ENCODE measurements at regions not wholly inside any gene's neighbourhood (a gene's known extent, or its start where the extent isn't known, plus 50 kb on each side); places are given as distances from the start of the nearest gene placed in this dataset.

DNA sequence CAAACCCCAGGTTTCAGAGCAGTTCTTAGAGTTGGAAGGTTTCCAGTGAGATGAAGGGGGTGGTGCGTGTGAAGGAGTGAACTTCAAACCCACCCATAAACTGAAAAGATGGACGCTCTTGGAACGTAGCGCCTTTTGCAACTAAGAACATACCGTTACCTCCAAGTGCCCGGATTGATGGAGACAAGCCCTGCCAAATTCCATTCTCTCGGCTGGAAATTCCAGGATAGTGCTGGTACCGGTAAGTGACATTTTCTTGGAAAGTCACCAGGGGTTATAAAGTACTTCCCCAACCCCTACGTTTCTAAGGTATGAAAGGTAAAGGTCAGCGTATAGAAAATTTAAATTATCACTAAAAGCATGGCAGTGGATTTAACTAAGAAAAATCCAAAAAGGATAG, 91.6 kb upstream of the CLDN14 start:
- TF ChIP-seq, protein P1, sequence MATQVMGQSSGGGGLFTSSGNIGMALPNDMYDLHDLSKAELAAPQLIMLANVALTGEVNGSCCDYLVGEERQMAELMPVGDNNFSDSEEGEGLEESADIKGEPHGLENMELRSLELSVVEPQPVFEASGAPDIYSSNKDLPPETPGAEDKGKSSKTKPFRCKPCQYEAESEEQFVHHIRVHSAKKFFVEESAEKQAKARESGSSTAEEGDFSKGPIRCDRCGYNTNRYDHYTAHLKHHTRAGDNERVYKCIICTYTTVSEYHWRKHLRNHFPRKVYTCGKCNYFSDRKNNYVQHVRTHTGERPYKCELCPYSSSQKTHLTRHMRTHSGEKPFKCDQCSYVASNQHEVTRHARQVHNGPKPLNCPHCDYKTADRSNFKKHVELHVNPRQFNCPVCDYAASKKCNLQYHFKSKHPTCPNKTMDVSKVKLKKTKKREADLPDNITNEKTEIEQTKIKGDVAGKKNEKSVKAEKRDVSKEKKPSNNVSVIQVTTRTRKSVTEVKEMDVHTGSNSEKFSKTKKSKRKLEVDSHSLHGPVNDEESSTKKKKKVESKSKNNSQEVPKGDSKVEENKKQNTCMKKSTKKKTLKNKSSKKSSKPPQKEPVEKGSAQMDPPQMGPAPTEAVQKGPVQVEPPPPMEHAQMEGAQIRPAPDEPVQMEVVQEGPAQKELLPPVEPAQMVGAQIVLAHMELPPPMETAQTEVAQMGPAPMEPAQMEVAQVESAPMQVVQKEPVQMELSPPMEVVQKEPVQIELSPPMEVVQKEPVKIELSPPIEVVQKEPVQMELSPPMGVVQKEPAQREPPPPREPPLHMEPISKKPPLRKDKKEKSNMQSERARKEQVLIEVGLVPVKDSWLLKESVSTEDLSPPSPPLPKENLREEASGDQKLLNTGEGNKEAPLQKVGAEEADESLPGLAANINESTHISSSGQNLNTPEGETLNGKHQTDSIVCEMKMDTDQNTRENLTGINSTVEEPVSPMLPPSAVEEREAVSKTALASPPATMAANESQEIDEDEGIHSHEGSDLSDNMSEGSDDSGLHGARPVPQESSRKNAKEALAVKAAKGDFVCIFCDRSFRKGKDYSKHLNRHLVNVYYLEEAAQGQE (IDR thresholded peaks at IDR 0.05; ENCODE audit: unreplicated experiment), result no peak
- TF ChIP-seq, protein P2, sequence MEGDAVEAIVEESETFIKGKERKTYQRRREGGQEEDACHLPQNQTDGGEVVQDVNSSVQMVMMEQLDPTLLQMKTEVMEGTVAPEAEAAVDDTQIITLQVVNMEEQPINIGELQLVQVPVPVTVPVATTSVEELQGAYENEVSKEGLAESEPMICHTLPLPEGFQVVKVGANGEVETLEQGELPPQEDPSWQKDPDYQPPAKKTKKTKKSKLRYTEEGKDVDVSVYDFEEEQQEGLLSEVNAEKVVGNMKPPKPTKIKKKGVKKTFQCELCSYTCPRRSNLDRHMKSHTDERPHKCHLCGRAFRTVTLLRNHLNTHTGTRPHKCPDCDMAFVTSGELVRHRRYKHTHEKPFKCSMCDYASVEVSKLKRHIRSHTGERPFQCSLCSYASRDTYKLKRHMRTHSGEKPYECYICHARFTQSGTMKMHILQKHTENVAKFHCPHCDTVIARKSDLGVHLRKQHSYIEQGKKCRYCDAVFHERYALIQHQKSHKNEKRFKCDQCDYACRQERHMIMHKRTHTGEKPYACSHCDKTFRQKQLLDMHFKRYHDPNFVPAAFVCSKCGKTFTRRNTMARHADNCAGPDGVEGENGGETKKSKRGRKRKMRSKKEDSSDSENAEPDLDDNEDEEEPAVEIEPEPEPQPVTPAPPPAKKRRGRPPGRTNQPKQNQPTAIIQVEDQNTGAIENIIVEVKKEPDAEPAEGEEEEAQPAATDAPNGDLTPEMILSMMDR (conservative IDR thresholded peaks at IDR 0.05; ENCODE audit: low read depth in 2 of 2), result no peak
- no peak for TF ChIP-seq EZH2phosphoT487 (IDR thresholded peaks at IDR 0.05; ENCODE audit: unreplicated experiment)
- TF ChIP-seq, protein P3, sequence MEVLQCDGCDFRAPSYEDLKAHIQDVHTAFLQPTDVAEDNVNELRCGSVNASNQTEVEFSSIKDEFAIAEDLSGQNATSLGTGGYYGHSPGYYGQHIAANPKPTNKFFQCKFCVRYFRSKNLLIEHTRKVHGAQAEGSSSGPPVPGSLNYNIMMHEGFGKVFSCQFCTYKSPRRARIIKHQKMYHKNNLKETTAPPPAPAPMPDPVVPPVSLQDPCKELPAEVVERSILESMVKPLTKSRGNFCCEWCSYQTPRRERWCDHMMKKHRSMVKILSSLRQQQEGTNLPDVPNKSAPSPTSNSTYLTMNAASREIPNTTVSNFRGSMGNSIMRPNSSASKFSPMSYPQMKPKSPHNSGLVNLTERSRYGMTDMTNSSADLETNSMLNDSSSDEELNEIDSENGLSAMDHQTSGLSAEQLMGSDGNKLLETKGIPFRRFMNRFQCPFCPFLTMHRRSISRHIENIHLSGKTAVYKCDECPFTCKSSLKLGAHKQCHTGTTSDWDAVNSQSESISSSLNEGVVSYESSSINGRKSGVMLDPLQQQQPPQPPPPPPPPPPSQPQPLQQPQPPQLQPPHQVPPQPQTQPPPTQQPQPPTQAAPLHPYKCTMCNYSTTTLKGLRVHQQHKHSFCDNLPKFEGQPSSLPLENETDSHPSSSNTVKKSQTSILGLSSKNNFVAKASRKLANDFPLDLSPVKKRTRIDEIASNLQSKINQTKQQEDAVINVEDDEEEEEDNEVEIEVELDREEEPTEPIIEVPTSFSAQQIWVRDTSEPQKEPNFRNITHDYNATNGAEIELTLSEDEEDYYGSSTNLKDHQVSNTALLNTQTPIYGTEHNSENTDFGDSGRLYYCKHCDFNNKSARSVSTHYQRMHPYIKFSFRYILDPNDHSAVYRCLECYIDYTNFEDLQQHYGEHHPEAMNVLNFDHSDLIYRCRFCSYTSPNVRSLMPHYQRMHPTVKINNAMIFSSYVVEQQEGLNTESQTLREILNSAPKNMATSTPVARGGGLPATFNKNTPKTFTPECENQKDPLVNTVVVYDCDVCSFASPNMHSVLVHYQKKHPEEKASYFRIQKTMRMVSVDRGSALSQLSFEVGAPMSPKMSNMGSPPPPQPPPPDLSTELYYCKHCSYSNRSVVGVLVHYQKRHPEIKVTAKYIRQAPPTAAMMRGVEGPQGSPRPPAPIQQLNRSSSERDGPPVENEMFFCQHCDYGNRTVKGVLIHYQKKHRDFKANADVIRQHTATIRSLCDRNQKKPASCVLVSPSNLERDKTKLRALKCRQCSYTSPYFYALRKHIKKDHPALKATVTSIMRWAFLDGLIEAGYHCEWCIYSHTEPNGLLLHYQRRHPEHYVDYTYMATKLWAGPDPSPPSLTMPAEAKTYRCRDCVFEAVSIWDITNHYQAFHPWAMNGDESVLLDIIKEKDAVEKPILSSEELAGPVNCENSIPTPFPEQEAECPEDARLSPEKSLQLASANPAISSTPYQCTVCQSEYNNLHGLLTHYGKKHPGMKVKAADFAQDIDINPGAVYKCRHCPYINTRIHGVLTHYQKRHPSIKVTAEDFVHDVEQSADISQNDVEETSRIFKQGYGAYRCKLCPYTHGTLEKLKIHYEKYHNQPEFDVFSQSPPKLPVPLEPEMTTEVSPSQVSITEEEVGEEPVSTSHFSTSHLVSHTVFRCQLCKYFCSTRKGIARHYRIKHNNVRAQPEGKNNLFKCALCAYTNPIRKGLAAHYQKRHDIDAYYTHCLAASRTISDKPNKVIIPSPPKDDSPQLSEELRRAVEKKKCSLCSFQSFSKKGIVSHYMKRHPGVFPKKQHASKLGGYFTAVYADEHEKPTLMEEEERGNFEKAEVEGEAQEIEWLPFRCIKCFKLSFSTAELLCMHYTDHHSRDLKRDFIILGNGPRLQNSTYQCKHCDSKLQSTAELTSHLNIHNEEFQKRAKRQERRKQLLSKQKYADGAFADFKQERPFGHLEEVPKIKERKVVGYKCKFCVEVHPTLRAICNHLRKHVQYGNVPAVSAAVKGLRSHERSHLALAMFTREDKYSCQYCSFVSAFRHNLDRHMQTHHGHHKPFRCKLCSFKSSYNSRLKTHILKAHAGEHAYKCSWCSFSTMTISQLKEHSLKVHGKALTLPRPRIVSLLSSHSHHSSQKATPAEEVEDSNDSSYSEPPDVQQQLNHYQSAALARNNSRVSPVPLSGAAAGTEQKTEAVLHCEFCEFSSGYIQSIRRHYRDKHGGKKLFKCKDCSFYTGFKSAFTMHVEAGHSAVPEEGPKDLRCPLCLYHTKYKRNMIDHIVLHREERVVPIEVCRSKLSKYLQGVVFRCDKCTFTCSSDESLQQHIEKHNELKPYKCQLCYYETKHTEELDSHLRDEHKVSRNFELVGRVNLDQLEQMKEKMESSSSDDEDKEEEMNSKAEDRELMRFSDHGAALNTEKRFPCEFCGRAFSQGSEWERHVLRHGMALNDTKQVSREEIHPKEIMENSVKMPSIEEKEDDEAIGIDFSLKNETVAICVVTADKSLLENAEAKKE (CRISPR knock-in tag; IDR thresholded peaks at IDR 0.05), result no peak
- no peak for TF ChIP-seq CREB1 (CRISPR knock-in tag; IDR thresholded peaks at IDR 0.05; ENCODE audit: low read depth)
- TF ChIP-seq, protein P4, sequence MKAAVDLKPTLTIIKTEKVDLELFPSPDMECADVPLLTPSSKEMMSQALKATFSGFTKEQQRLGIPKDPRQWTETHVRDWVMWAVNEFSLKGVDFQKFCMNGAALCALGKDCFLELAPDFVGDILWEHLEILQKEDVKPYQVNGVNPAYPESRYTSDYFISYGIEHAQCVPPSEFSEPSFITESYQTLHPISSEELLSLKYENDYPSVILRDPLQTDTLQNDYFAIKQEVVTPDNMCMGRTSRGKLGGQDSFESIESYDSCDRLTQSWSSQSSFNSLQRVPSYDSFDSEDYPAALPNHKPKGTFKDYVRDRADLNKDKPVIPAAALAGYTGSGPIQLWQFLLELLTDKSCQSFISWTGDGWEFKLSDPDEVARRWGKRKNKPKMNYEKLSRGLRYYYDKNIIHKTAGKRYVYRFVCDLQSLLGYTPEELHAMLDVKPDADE (IDR thresholded peaks at IDR 0.05), result no peak
- no peak for TF ChIP-seq EZH2 (IDR thresholded peaks at IDR 0.05; ENCODE audit: low read depth, unreplicated experiment)
- TF ChIP-seq ZNF114 (CRISPR knock-in tag; IDR thresholded peaks at IDR 0.05), result no peak
- no peak for TF ChIP-seq POLR2AphosphoS5 (IDR thresholded peaks at IDR 0.05; ENCODE audit: low read depth)
- no peak for TF ChIP-seq NANOG (IDR thresholded peaks at IDR 0.05; ENCODE audit: borderline replicate concordance)
- TF ChIP-seq ZNF331 (CRISPR knock-in tag; IDR thresholded peaks at IDR 0.05; ENCODE audit: low read depth), result no peak
- no peak for TF ChIP-seq JUNB (IDR thresholded peaks at IDR 0.05; ENCODE audit: unreplicated experiment)
- no peak for TF ChIP-seq STAT1 (IDR thresholded peaks at IDR 0.05; ENCODE audit: unreplicated experiment)

More for the DNA sequence above, 91.6 kb upstream of the CLDN14 start:
- no peak overlapping the region for H3K4me3 Mint-ChIP-seq
- no peaks in the 10 kb centered on the region for H3F3A ChIP-seq (replicated peaks; ENCODE audit: low read depth)
- no peak overlapping the region for H3K4me3 ChIP-seq
- no peaks in the 10 kb centered on the region for H3K79me2 ChIP-seq (replicated peaks; ENCODE audit: insufficient read depth)
- H3K36me3 Mint-ChIP-seq (ENCODE audit: low read depth), result no peaks in the 10 kb centered on the region
- no peak overlapping the region for H3K27ac ChIP-seq (ENCODE audit: low read depth)
- no peaks in the 10 kb centered on the region for H4K20me1 ChIP-seq (replicated peaks; ENCODE audit: insufficient read depth)
- H3K4me1 Mint-ChIP-seq, result no peaks in the 10 kb centered on the region
- no peaks in the 10 kb centered on the region for H3K36me3 ChIP-seq (ENCODE audit: insufficient read depth)
- 0 out of 2 replicates have a peak overlapping the region, but pooled peaks have one; percentile 16 for H2AFZ ChIP-seq
- ATAC-seq, result no peak
- H3K9me2 ChIP-seq (ENCODE audit: insufficient read depth), result peaks cover 8% of the 10 kb centered on the region
- no peaks in the 10 kb centered on the region for H3K4me1 ChIP-seq (ENCODE audit: insufficient read depth)
- H3K4me2 ChIP-seq, result no peak overlapping the region
- no peak for DNase-seq (ENCODE audit: low spot score)
- H3K27me3 Mint-ChIP-seq (ENCODE audit: insufficient read depth, low read depth, poor library complexity), result peaks cover 5% of the 10 kb centered on the region
- H3K27ac Mint-ChIP-seq, result no peak overlapping the region
- H3K27me3 ChIP-seq (ENCODE audit: insufficient read depth), result no peaks in the 10 kb centered on the region
- H3K9me3 Mint-ChIP-seq, result no peaks in the 10 kb centered on the region
